ENCODE measurements at regions not wholly inside any gene's neighbourhood (a gene's known extent, or its start where the extent isn't known, plus 50 kb on each side); places are given as distances from the start of the nearest gene placed in this dataset.
"Not testable (repeated sequence)": the region's sequence is repeated elsewhere in the genome, so short reads cannot be mapped to it uniquely, and the experiment has no call there.

- DNase-seq: no peak
Measured at GRCh38 chr10:109174526-109174925, 748.8 kb downstream of the XPNPEP1 start.

DNA sequence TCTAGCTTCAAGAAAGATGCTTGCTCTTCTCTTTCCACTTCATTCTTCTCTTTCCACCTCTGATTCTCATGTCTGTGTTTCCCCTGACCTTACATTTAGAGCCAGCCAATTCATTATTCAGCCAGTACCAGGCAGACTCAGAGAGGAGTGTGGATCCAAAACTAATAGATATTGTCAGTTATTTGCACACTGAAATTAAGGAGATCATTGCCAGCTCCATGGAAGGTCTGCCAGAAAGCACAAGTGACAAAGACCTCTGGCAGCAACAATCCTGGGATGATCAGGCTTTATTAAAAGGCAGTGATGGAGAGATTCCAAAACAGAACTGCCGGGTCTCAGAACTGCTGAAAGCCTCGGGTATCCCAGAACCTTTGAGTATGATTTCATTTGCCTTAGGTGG, 749.4 kb downstream of the XPNPEP1 start:
- DNase-seq: no peak

DNA sequence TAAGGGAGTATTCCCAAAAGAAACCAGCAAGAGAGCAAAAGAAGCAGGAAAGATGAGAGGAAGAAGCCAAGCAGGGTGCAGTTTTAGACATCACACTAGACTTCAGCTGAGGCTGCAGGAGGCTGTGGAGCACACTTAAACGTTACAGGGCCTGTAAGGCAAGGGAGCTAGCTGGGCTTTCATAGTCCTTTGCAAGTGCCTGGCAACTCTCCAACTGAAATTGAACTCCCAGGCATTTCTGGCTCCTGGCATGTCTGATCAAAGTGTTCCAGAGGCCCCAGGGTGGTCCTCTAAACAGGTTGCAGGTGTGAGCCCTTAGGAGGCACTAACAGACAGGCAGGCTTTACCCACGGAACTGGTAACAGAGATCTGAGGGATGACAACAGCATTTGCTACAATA, 750.2 kb downstream of the XPNPEP1 start:
- DNase-seq: no peak

DNA sequence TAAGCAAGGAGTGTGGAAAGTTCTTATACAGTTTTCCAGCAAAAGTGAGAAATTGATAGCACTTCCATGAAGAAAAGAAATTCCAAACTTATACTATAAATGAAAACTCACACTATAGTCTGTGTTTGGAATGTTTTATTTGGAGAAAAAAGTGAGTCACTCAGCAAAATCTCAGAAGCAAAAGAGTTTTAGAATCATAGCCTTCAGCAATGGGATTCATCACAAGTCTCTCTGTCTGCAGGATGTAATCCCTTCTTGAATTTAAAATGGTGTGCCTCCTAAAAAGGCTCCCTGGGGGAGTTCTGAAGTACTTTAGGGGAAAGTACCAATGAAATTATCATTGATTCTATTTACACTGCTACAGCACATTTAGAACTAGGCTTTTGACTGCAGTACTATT, 756.4 kb downstream of the XPNPEP1 start:
- no peak for DNase-seq

- no peak for DNase-seq
Measured at GRCh38 chr10:109159351-109159750, 764.0 kb downstream of the XPNPEP1 start.

DNA sequence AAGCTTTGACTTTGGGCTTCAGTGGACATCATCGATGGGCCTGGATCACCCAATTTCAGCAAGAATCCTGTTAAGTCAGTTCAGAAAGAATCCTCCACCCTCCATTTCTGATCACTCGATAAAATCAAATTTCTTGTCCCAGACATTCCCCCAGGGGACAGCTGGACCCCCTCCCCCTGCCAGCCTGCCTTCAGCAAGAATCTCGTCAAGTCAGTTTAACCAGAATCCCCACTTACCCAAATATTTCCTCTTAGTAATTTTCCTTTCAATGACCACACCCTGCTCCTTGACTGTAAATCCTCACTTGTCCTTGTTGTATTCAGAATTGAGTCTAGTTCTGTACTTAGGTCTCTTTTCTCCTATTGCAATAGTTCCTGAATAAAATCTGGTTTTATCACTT, 766.9 kb downstream of the XPNPEP1 start:
- no peak for DNase-seq

GRCh38 chr10:109149666-109150350, 773.5 kb downstream of the XPNPEP1 start:
- no peak for DNase-seq

DNA sequence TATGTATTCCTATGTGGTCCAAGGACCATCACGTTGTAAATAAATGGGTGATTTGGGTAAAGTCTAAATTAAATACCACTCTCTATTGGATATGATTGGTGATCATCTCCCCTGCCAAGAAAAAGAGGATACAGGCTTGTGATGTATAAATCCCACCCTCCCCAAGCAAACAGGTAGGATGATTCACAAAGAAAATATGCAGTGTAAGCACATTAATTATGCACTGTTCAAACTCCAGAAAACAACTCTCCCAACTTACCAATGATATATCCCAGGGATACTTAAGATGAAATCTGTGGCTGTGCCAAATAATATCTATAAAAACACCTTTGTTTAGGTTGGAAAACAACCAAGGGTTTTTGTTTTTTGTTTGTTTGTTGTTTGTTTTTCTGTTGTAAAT, 795.9 kb downstream of the XPNPEP1 start:
- no peak for DNase-seq

GRCh38 chr10:109126541-109126940, 796.8 kb downstream of the XPNPEP1 start:
- DNase-seq: no peak

- no peak for DNase-seq
Measured at GRCh38 chr10:109126016-109126415, 797.3 kb downstream of the XPNPEP1 start.

DNA sequence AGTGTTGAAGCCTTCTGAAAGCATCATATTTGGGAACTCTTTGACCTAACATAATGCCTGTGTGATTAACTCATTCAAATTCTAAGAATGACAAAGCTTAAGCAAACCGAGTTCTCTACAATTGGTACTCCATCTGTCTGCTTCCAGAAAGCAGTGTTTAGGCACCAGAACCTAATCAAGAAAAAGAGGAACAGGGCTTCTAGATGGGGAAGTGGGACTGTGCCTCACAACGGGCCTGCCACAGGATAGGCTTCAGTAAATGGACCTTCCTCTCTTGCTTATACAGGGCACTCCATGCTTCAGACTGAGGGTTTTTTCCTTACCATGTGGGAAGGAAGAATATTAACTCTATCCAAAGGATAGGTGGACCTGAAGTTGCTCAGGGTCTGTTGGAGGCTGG, 808.1 kb downstream of the XPNPEP1 start:
- DNase-seq: no peak

GRCh38 chr10:109114579-109114978, 808.7 kb downstream of the XPNPEP1 start:
- no peak for DNase-seq

DNA sequence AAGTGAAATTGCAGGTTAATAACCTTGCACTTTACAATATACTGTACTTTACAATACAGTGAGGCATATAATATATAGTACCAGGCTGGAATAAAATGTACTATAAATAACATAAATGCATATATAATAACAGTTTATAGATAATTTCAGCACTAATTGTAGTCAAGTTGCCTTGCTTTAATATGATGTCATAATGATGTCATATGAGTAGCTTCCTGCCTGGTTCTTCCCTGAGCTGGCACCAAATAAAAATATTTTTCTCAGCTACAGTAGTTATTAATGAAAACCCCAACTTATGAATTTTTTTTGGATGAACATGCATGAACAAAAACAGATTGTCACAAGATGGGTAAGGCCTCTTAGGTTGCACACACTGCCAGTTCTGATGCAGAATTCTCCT, 816.7 kb downstream of the XPNPEP1 start:
- DNase-seq: no peak

GRCh38 chr10:109105725-109106124, 817.6 kb downstream of the XPNPEP1 start:
- no peak for DNase-seq

- DNase-seq: no peak
Measured at GRCh38 chr10:109104806-109105205, 818.5 kb downstream of the XPNPEP1 start.

GRCh38 chr10:109103278-109103677, 820.0 kb downstream of the XPNPEP1 start:
- DNase-seq: no peak

DNA sequence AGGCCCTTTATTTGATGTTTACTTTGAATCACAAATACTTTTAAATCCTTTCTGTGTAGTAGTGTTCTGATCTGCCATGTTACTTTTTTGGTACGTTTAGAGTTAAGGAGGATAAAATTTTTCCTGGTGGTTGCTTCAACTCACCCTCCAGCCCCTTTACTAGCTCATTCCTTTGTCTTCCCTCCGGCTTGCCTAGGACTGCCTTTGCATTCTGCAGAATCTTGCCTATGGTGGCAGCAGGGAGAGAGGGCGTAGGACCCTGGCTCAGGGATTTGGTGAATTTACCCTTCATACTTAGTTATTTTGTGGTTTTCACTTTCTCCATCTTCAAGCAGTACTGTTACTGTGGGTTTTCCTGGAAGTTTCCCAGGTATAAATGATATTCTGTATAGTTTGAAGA, 833.5 kb downstream of the XPNPEP1 start:
- DNase-seq: no peak

GRCh38 chr10:109071539-109071938, 851.8 kb downstream of the XPNPEP1 start:
- no peak for DNase-seq

DNA sequence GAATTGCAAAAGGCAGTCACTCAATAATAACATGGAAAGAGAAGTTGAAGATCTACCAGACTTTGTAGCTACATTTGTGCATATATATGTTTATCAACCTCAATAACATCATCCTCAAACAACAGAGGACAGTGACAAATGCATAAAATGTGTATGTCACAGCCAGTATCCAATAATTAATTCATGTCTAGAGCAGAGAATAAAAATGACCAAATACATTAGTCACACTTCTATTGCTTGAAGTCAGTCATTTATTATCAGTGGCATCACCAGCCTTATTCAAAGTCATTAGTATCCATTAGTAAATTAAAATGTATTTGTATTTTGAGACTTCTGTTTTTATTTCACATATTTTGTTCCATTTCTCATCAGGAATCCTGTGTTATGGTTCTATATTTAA, 852.8 kb downstream of the XPNPEP1 start:
- DNase-seq: no peak

DNA sequence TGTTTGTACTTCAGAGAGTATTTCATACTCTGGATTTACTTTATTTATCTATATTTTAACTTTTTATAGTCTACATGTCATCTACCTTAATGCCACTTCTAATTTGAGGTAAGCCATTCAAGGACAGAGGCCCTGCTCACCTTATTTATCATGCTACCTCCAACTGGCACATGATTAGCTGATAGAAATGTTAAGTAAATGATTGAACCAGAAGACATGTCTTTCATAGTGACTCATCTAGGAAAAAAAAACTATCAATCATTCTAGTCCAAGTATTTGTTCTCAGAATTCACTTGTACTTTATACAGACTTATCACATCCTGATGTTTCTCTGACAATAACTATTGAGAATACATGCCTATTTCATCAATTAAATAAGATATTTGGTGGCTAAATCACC, 856.3 kb downstream of the XPNPEP1 start:
- DNase-seq: no peak

- no peak for DNase-seq
Measured at GRCh38 chr10:109065821-109066220, 857.5 kb downstream of the XPNPEP1 start.

DNA sequence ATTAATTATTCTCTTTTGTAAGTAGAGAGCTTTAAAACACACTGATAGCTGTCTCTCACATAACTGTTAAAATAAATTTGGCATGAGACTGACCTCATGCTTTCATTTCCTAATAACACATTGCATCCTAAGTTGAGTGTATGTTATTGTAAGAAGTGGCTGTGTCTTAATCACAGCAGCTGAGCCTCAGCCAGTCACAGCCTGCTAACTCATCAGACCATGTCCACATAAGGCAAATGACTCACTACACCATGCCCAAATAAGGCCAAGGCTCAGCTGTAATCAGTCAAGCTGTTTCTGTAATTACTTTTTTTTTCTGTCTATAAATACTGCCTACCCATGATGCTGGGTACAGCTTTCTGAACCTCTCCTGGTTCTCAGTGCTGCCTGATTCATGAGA, 860.9 kb downstream of the XPNPEP1 start:
- DNase-seq: peak; percentile 11

DNA sequence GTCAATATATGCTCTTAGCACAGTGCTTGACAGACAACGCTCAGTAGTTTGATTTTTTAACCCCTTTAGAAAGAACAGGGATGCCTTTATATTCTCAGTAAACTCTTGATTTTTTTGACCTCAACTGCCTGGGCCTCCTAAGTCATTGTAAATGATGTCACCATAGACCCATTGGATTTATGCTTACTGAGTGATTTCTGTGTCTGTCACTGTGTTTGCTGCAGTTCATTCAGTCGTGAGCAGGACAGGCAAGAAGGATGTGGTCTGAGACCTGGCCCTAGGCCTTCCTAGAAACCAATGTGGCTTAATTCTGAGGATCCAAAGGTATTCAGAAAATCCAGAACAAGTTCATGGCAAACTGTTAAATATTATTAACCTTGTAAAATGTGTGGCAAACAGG, 868.1 kb downstream of the XPNPEP1 start:
- no peak for DNase-seq

DNA sequence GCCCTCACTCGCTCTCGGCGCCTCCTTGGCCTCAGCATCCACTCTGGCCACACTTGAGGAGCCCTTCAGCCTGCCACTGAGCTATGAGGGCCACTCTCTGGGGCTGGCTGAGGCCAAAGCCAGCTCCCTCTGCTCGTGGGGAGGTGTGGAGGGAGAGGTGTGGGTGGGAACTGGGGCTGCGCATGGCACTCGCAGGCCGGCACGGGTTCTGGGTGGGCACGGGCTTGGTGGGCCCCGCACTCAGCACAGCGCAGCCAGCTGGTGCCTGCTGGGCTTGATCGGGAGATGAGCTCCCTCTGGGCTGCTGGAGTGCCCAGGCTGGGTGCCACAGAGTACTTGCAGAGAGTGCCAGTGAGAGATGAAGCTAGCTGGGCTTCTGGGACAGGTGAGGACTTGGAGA, 875.5 kb downstream of the XPNPEP1 start:
- DNase-seq: no peak

DNA sequence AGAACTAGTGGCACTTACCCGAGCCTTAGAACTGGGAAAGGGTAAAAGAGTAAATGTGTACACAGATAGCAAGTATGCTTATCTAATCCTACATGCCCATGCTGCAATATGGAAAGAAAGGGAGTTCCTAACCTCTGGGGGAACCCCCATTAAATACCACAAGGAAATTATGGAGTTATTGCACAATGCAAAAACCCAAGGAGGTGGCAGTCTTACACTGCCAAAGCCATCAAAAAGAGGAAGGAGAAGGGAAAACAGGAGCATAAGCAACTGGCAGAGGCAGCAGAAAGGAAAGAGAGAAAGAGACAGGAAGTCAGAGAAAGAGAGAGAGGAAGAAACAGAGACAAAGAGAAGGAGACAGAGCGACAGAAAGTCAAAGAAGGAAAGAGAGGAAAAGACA, 876.9 kb downstream of the XPNPEP1 start:
- DNase-seq: not testable (repeated sequence)

GRCh38 chr10:109040622-109041021, 882.7 kb downstream of the XPNPEP1 start:
- DNase-seq: no peak

Data from inflammatory macrophage treated with lipopolysaccharide for 4 hours (primary cell).